Lower leg skin (tissue), 4 donors: ENCODE measurements at regions not wholly inside any gene's neighbourhood (a gene's known extent, or its start where the extent isn't known, plus 50 kb on each side); places are given as distances from the start of the nearest gene placed in this dataset.

ENCODE experiments used
- DNase-seq, 2 donors: peaks; one replicate each; pipeline ENCODE4 v3.0.0-alpha.2; 2019; ENCODE audit warnings: low spot score in 2 of 2
- H3K4me3 ChIP-seq: fragments of 200-600 bp; sonication (generic); 2 replicates; pipeline ENCODE4 v1.5.1; 2017; ENCODE audit warnings: mild to moderate bottlenecking, low read depth; ENCODE audit not compliant: poor library complexity, severe bottlenecking
- POLR2A ChIP-seq, 2 donors: fragments of 450-650 bp; IDR thresholded peaks; one replicate each; pipeline ENCODE4 v1.6.1; 2016 to 2017; ENCODE audit warnings: antibody characterized with exemption in 2 of 2, mild to moderate bottlenecking in 1 of 2, moderate library complexity in 1 of 2
- WGBS, 2 donors: methylation state at CpG; one replicate each; pipeline ENCODE4 v1.1.5; 2018; 5-methylcytosine and 5-hydroxymethylcytosine counted together
- intact Hi-C: fragments of 100-400 bp; cut with DNase I; formaldehyde crosslinking; loops from one replicate; pipeline ENCODE4 v1.15.0; 2023; ENCODE audit warnings: low total_unique reads
- TF ChIP-seq, protein P1 (sequence below), 3 donors: fragments of 450-650 bp; IDR thresholded peaks; one replicate each; pipeline ENCODE4 v1.5.1; 2016; ENCODE audit warnings: antibody characterized with exemption in 3 of 3, mild to moderate bottlenecking in 3 of 3, moderate library complexity in 2 of 3

DNA sequence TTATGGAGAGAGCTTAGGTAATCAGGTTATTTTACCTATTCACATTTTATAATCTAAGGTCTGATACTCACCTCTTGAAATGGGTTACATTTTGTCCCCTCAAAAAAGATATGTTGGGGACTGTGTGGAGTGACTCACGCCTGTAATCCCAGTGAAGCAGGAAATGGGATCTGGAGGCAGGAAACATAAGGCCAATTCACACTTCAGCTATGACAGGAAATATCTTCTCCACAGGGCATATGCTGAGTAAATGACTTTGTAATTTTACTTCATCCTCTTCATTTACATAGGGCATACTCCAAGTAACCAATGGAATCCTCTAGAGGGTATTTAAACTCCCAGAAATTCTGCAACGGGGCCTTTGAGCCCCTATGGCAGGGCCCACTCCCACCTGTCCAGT is 54.8 kb upstream of the ZMAT1 start:
- TF ChIP-seq POLR2A (IDR thresholded peaks at IDR 0.05) = no peak
- TF ChIP-seq, protein P1, sequence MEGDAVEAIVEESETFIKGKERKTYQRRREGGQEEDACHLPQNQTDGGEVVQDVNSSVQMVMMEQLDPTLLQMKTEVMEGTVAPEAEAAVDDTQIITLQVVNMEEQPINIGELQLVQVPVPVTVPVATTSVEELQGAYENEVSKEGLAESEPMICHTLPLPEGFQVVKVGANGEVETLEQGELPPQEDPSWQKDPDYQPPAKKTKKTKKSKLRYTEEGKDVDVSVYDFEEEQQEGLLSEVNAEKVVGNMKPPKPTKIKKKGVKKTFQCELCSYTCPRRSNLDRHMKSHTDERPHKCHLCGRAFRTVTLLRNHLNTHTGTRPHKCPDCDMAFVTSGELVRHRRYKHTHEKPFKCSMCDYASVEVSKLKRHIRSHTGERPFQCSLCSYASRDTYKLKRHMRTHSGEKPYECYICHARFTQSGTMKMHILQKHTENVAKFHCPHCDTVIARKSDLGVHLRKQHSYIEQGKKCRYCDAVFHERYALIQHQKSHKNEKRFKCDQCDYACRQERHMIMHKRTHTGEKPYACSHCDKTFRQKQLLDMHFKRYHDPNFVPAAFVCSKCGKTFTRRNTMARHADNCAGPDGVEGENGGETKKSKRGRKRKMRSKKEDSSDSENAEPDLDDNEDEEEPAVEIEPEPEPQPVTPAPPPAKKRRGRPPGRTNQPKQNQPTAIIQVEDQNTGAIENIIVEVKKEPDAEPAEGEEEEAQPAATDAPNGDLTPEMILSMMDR (IDR thresholded peaks at IDR 0.05) = no peak
- 32 to 60% methylated on average over 2 of the region's 2 CpGs for WGBS, 2 donors
- intact Hi-C loops = no loop called here

More for the DNA sequence above, 54.8 kb upstream of the ZMAT1 start:
- DNase-seq = no peak
- H3K4me3 ChIP-seq = no peak overlapping the region
